ENCODE measurements at regions not wholly inside any gene's neighbourhood (a gene's known extent, or its start where the extent isn't known, plus 50 kb on each side); places are given as distances from the start of the nearest gene placed in this dataset.
"Not testable (repeated sequence)": the region's sequence is repeated elsewhere in the genome, so short reads cannot be mapped to it uniquely, and the experiment has no call there.

- Histone ChIP-seq H3K36me3 (ENCODE audit: control insufficient read depth in 1 of 2, insufficient read depth in 2 of 2, low read length in 2 of 2) (no peaks in the 10 kb centered on the region), H3K4me3 (ENCODE audit: low read depth in 1 of 2, low read length in 2 of 2) (no peak overlapping the region), H3K4me1 (ENCODE audit: control insufficient read depth in 1 of 2, insufficient read depth in 2 of 2, low read length in 2 of 2) (no peaks in the 10 kb centered on the region), H3K9me3 (ENCODE audit: control insufficient read depth in 1 of 2, low read length in 2 of 2) (no peaks in the 10 kb centered on the region), H3K27ac (ENCODE audit: low read length) (no peak overlapping the region), H3K27me3 (ENCODE audit: low read depth, low read length) (no peaks in the 10 kb centered on the region)
These were observed 201.7 kb upstream of the PROK2 start for GRCh38 chr3:71986606-71987005.

- Histone ChIP-seq H3K9me3 (ENCODE audit: control insufficient read depth in 1 of 2, low read length in 2 of 2) (no peaks in the 10 kb centered on the region), H3K4me3 (ENCODE audit: low read depth in 1 of 2, low read length in 2 of 2) (no peak overlapping the region), H3K36me3 (ENCODE audit: control insufficient read depth in 1 of 2, insufficient read depth in 2 of 2, low read length in 2 of 2) (no peaks in the 10 kb centered on the region), H3K27ac (ENCODE audit: low read length) (no peak overlapping the region), H3K27me3 (ENCODE audit: low read depth, low read length) (no peaks in the 10 kb centered on the region), H3K4me1 (ENCODE audit: control insufficient read depth in 1 of 2, insufficient read depth in 2 of 2, low read length in 2 of 2) (no peaks in the 10 kb centered on the region)
These were observed 200.1 kb upstream of the PROK2 start for GRCh38 chr3:71984843-71985613.

GRCh38 chr3:71983694-71984093 lies 198.7 kb upstream of the PROK2 start:
- Histone ChIP-seq H3K4me3 (ENCODE audit: low read depth in 1 of 2, low read length in 2 of 2) (no peak overlapping the region), H3K9me3 (ENCODE audit: control insufficient read depth in 1 of 2, low read length in 2 of 2) (no peaks in the 10 kb centered on the region), H3K27me3 (ENCODE audit: low read depth, low read length) (no peaks in the 10 kb centered on the region), H3K27ac (ENCODE audit: low read length) (no peak overlapping the region), H3K36me3 (ENCODE audit: control insufficient read depth in 1 of 2, insufficient read depth in 2 of 2, low read length in 2 of 2) (no peaks in the 10 kb centered on the region), H3K4me1 (ENCODE audit: control insufficient read depth in 1 of 2, insufficient read depth in 2 of 2, low read length in 2 of 2) (no peaks in the 10 kb centered on the region)

- not testable (repeated sequence) for H3K4me3 ChIP-seq (ENCODE audit: low read depth in 1 of 2, low read length in 2 of 2); H3K27ac ChIP-seq (ENCODE audit: low read length); H3K9me3 ChIP-seq (ENCODE audit: control insufficient read depth in 1 of 2, low read length in 2 of 2); H3K36me3 ChIP-seq (ENCODE audit: control insufficient read depth in 1 of 2, insufficient read depth in 2 of 2, low read length in 2 of 2); H3K4me1 ChIP-seq (ENCODE audit: control insufficient read depth in 1 of 2, insufficient read depth in 2 of 2, low read length in 2 of 2); H3K27me3 ChIP-seq (ENCODE audit: low read depth, low read length)
These were observed 197.7 kb upstream of the PROK2 start for GRCh38 chr3:71982506-71983258.

- H3K4me3 ChIP-seq (ENCODE audit: low read depth in 1 of 2, low read length in 2 of 2): no peak overlapping the region
- no peaks in the 10 kb centered on the region for H3K36me3 ChIP-seq (ENCODE audit: control insufficient read depth in 1 of 2, insufficient read depth in 2 of 2, low read length in 2 of 2)
- H3K4me1 ChIP-seq (ENCODE audit: control insufficient read depth in 1 of 2, insufficient read depth in 2 of 2, low read length in 2 of 2): no peaks in the 10 kb centered on the region
- H3K9me3 ChIP-seq (ENCODE audit: control insufficient read depth in 1 of 2, low read length in 2 of 2): no peaks in the 10 kb centered on the region
- no peak overlapping the region for H3K27ac ChIP-seq (ENCODE audit: low read length)
- no peaks in the 10 kb centered on the region for H3K27me3 ChIP-seq (ENCODE audit: low read depth, low read length)
These were observed 194.2 kb upstream of the PROK2 start for GRCh38 chr3:71979175-71979574.

- no peaks in the 10 kb centered on the region for H3K27me3 ChIP-seq (ENCODE audit: low read depth, low read length)
- H3K36me3 ChIP-seq (ENCODE audit: control insufficient read depth in 1 of 2, insufficient read depth in 2 of 2, low read length in 2 of 2): no peaks in the 10 kb centered on the region
- no peak overlapping the region for H3K27ac ChIP-seq (ENCODE audit: low read length)
- no peak overlapping the region for H3K4me3 ChIP-seq (ENCODE audit: low read depth in 1 of 2, low read length in 2 of 2)
- H3K9me3 ChIP-seq (ENCODE audit: control insufficient read depth in 1 of 2, low read length in 2 of 2): no peaks in the 10 kb centered on the region
- no peaks in the 10 kb centered on the region for H3K4me1 ChIP-seq (ENCODE audit: control insufficient read depth in 1 of 2, insufficient read depth in 2 of 2, low read length in 2 of 2)
These were observed 193.3 kb upstream of the PROK2 start for GRCh38 chr3:71978150-71978721.

GRCh38 chr3:71977525-71977924 lies 192.6 kb upstream of the PROK2 start:
- Histone ChIP-seq H3K36me3 (ENCODE audit: control insufficient read depth in 1 of 2, insufficient read depth in 2 of 2, low read length in 2 of 2) (no peaks in the 10 kb centered on the region), H3K4me1 (ENCODE audit: control insufficient read depth in 1 of 2, insufficient read depth in 2 of 2, low read length in 2 of 2) (no peaks in the 10 kb centered on the region), H3K27me3 (ENCODE audit: low read depth, low read length) (no peaks in the 10 kb centered on the region), H3K27ac (ENCODE audit: low read length) (no peak overlapping the region), H3K4me3 (ENCODE audit: low read depth in 1 of 2, low read length in 2 of 2) (no peak overlapping the region), H3K9me3 (ENCODE audit: control insufficient read depth in 1 of 2, low read length in 2 of 2) (no peaks in the 10 kb centered on the region)

GRCh38 chr3:71975573-71975972 lies 190.6 kb upstream of the PROK2 start:
- H3K4me1 ChIP-seq (ENCODE audit: control insufficient read depth in 1 of 2, insufficient read depth in 2 of 2, low read length in 2 of 2): no peaks in the 10 kb centered on the region
- no peak overlapping the region for H3K4me3 ChIP-seq (ENCODE audit: low read depth in 1 of 2, low read length in 2 of 2)
- no peaks in the 10 kb centered on the region for H3K9me3 ChIP-seq (ENCODE audit: control insufficient read depth in 1 of 2, low read length in 2 of 2)
- H3K27ac ChIP-seq (ENCODE audit: low read length): no peak overlapping the region
- H3K36me3 ChIP-seq (ENCODE audit: control insufficient read depth in 1 of 2, insufficient read depth in 2 of 2, low read length in 2 of 2): no peaks in the 10 kb centered on the region
- H3K27me3 ChIP-seq (ENCODE audit: low read depth, low read length): no peaks in the 10 kb centered on the region

- H3K36me3 ChIP-seq (ENCODE audit: control insufficient read depth in 1 of 2, insufficient read depth in 2 of 2, low read length in 2 of 2): no peaks in the 10 kb centered on the region
- no peak overlapping the region for H3K4me3 ChIP-seq (ENCODE audit: low read depth in 1 of 2, low read length in 2 of 2)
- H3K27ac ChIP-seq (ENCODE audit: low read length): no peak overlapping the region
- H3K4me1 ChIP-seq (ENCODE audit: control insufficient read depth in 1 of 2, insufficient read depth in 2 of 2, low read length in 2 of 2): no peaks in the 10 kb centered on the region
- no peaks in the 10 kb centered on the region for H3K27me3 ChIP-seq (ENCODE audit: low read depth, low read length)
- no peaks in the 10 kb centered on the region for H3K9me3 ChIP-seq (ENCODE audit: control insufficient read depth in 1 of 2, low read length in 2 of 2)
These were observed 189.8 kb upstream of the PROK2 start for GRCh38 chr3:71974786-71975185.

- no peak overlapping the region for H3K4me3 ChIP-seq (ENCODE audit: low read depth in 1 of 2, low read length in 2 of 2)
- H3K4me1 ChIP-seq (ENCODE audit: control insufficient read depth in 1 of 2, insufficient read depth in 2 of 2, low read length in 2 of 2): no peaks in the 10 kb centered on the region
- no peaks in the 10 kb centered on the region for H3K36me3 ChIP-seq (ENCODE audit: control insufficient read depth in 1 of 2, insufficient read depth in 2 of 2, low read length in 2 of 2)
- no peak overlapping the region for H3K27ac ChIP-seq (ENCODE audit: low read length)
- no peaks in the 10 kb centered on the region for H3K9me3 ChIP-seq (ENCODE audit: control insufficient read depth in 1 of 2, low read length in 2 of 2)
- no peaks in the 10 kb centered on the region for H3K27me3 ChIP-seq (ENCODE audit: low read depth, low read length)
These were observed 188.5 kb upstream of the PROK2 start for GRCh38 chr3:71973274-71974030.

- no peak overlapping the region for H3K27ac ChIP-seq (ENCODE audit: low read length)
- no peak overlapping the region for H3K4me3 ChIP-seq (ENCODE audit: low read depth in 1 of 2, low read length in 2 of 2)
- H3K27me3 ChIP-seq (ENCODE audit: low read depth, low read length): no peaks in the 10 kb centered on the region
- no peaks in the 10 kb centered on the region for H3K9me3 ChIP-seq (ENCODE audit: control insufficient read depth in 1 of 2, low read length in 2 of 2)
- H3K36me3 ChIP-seq (ENCODE audit: control insufficient read depth in 1 of 2, insufficient read depth in 2 of 2, low read length in 2 of 2): no peaks in the 10 kb centered on the region
- H3K4me1 ChIP-seq (ENCODE audit: control insufficient read depth in 1 of 2, insufficient read depth in 2 of 2, low read length in 2 of 2): no peaks in the 10 kb centered on the region
These were observed 187.1 kb upstream of the PROK2 start for GRCh38 chr3:71972031-71972430.
